HG03175 (cell line): ENCODE measurements at regions not wholly inside any gene's neighbourhood (a gene's known extent, or its start where the extent isn't known, plus 50 kb on each side); places are given as distances from the start of the nearest gene placed in this dataset.
"Not testable (repeated sequence)": the region's sequence is repeated elsewhere in the genome, so short reads cannot be mapped to it uniquely, and the experiment has no call there.

ENCODE experiments used
- ATAC-seq: cut with Tn5 transposase; IDR thresholded peaks from one replicate; pipeline ENCODE4 v1.9.1; 2021; ENCODE audit warnings: mild to moderate bottlenecking, moderate library complexity; ENCODE audit not compliant: unreplicated experiment

DNA sequence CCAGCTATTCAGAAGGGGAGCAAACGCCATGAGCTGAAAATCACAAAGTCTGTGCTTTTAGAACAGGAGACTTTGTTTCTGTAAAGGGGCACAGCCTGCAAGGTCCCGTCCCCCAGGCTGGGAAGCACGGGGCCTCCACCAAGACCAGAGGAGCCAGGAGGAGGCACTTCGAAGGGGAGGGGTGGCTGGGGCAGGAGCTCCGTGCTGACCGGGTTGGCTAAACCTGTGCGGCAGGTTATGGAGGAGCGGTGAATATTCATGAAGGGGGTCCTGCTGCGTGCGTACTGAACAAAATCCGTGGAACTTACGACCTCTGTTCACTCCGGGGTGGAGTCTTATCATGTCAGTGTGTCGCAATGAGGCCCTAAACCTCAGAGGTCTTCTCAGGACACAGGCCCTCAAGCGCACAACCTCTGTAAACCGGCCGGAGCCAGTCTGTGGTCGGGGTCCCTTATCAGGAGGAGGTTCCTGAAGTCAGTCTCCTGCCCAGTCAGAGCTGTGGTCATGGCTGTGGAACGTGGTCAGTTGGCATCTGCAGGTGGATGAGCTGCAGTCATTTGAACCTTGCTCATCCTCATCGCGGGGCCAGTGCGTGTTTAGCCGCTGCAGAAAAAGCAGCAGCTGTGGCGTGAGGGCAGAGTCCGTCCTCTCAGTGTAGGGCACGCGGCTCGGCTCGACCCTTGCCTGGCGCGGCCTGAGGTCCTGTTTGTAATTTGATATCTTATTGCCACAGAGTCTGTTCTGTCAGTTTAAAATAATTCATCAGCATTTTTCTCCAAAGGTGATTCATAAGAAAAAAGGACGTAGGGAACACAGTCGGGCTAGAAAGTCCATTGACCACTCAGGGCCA is 5507.7 kb upstream of the TPTE start:
- ATAC-seq, result not testable (repeated sequence)

DNA sequence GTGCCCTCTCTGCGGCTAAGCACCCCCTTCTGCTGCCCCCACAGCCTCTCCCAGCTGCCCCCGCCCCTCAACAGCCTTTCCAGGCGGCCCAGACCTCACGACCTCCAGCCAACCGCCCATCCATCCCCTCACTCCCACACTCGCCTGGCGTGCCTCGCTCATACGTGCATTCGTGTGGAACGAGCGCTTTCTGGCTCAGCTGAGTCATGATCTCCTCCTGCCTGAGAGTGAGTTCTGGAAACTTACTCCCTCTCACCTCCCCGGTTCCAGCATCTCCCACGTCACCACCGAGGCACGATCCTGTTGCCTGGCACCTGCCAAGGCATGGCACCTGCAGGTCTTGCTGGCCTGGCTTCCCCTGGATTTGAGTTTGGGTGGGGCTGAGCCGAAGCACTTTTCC is 5506.2 kb upstream of the TPTE start:
- not testable (repeated sequence) for ATAC-seq

DNA sequence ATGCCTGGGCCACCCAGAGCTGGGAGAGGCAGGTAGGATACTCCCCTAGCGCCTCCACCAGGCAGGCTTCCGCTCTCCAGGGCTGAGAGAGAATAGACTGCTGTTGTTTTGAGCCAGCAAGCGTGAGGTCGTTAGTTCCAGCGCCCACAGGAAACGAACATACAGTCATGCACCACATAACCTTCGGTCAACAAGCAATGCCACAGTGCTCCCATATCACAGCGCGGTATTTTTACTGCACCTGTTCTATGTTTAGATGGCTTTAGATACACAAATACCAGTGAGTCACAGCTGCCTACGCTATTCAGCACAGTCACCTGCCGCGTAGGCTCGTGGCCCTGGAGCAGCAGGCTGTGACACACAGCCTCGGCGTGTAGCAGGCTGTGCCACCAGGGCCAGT is 5502.3 kb upstream of the TPTE start:
- peak; percentile 60 for ATAC-seq

DNA sequence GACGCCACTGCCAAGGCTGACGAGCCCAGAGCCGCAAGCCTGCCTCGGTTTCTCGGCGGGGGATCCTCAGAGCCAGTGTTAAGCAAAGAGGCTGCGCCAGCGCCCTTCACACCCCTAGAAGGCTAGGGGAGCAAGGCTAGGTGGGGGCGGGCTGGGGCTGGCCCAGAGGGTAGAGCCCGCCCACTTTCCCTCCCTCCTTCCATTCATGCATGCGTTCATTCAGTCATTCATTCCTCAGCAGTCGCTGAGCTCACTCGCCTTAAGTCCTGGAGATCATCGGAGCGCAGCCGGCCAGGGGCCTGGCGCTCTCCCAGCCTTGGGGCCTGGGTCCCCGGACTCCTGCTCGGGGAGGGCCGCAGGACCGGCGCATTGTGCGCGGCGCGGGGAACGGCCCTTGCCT is 5499.6 kb upstream of the TPTE start:
- not testable (repeated sequence) for ATAC-seq

DNA sequence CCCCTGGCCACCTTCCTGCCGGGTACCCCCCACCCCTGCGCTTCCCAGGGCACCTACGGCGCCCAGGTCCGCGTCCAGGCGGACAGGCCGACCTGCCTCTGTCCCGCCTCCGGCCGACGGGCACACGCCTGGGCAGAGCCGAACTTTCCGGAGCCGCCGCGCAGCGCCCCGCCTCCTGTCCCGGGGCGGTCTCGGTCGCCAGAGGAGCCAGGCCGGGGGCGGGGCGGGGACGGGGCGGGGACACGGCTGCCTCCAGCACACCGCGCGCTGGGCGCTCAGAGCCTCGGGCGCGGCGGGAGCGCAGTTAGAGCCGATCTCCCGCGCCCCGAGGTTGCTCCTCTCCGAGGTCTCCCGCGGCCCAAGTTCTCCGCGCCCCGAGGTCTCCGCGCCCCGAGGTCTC is 5499.1 kb upstream of the TPTE start:
- peak; percentile 36 for ATAC-seq

DNA sequence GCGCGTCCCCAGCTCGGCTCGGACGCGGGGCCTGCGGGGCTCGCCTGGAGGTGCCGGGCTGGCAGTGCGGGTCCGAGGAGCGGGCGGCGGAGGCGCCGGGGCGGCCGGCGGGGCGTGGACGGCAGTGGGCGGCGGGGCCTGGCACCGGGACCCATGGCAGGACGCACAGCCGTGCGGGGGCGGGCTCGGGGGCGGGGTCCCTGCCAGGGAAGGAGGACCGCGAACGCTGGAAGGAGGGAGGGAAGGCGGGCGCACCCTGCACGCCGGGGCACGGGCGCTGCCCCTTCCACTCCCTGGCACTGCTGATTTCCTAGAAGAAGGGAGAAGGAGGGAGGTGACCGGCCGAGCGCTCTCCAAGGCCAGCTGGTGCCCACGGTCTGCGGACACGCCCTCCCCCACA is 5498.6 kb upstream of the TPTE start:
- ATAC-seq, result not testable (repeated sequence)

DNA sequence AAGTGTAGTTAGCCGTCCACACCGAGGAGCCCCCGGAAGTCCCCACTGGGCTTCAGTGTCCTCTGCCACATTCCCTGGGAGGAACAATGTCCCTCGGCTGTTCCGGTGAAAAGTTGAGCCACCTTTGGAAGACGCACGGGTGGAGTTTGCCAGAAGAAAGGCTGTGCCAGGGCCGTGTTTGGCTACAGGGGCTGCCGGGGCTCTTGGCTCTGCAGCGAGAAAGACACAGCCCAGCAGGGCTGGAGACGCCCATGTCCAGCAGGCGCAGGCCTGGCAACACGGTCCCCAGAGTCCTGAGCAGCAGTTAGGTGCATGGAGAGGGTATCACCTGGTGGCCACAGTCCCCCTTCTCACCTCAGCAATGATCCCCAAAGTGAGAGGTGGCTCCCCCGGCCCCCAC is 5486.2 kb upstream of the TPTE start:
- ATAC-seq, result not testable (repeated sequence)

DNA sequence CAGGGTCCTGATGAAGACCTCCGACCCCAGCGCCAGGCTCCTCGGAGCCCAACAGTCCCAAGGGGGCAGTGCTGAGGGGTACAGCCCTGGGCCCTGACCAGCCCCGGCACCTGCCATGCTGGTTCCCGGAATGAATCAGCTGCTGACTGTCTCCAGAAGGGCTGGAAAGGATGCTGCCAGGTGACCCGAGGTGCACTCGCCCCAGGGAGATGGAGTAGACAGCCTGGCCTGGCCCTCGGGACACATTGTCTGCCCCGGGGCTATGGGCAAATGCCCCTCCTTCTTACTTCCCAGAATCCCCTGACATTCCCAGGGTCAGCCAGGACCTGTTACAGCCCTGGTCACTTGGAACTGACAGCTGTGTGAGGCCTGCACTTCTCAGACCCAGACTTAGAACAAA is 5485.8 kb upstream of the TPTE start:
- ATAC-seq, result not testable (repeated sequence)

DNA sequence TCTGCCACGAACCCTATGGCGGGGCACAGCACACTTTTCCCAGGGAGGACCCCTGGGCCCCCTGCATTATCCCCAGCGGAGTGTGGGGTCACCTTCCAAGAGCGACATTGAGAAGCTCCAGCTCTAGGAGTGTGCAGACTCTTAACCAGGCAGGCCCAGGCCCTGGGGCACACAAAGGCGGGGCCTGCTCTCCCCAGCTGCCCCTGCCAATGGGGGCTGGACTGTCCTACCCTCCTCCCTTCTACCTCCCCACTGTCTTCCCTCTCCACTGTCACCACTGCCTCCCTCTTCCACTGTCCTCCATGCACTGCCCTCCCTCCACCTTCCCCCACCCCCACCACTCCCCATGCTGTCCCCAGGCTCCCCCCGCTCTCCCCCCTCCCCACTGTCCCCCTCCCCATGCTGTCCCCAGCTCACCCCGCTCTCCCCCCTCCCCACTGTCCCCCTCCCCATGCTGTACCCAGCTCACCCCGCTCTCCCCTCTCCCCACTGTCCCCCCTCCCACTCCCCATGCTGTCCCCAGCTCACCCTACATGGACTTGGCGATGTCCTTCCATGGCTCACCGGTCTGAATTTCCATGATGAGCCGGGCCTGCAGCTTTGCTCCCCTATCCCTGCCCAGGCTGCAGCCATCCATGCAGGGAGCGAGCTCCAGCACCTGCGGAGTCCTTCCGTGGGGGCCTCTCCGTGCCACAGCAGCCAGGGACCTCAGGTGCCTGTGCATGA is 5483.6 kb upstream of the TPTE start:
- ATAC-seq, result not testable (repeated sequence)

DNA sequence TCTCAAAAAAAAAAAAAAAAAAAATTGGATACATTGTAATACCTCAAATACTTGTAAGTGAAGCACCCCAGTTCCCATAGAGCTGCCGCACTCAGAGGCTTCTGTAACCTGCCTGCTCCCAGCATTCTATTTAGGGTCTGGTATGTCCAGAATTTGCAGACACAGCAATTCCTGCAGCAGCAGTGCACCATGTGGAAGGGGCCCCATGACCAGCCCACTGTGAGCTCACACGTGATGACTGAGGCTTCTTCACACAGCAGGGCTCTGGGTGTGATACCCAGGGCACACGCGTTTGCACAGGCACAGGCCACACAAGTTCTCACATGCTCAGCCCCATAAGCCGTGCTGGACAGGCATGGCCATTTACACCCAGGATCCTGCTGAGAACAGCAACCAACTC is 5481.5 kb upstream of the TPTE start:
- not testable (repeated sequence) for ATAC-seq

DNA sequence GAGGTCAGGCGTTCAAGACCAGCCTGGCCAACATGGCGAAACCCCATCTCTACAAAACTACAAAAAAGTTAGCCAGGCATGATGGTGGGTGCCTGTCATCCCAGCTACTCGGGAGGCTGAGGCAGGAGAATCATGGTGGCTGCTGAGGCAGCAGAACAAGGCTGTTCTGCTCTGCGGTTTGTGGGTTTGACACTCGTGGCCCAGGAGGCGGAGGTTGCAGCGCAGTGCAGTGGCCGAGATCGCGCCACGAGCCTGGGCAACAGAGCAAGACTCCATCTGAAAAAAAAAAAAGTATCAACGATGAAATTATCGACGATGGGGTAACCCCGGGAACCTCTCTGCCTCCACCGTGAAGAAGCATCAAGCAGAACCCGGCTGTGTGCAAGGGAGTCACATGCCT is 5478.8 kb upstream of the TPTE start:
- not testable (repeated sequence) for ATAC-seq

DNA sequence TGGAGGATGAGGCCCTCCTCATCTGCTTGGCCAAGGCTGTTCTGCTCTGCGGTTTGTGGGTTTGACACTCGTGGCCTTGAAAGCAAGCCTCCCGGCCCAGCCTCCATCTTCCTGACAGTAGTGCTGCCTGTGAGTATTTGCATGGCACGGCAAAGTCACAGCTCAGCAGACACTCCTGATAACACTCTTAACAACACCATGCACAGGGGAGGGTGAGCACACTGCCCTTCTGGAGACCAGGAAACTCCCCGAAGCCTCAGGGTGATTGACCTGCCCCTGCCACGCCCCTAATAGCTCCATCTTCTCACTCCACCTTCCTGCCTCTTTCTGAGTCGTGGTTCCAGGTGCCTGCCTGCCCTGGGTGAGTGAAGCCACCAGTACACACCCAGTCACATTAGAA is 5476.6 kb upstream of the TPTE start:
- not testable (repeated sequence) for ATAC-seq

DNA sequence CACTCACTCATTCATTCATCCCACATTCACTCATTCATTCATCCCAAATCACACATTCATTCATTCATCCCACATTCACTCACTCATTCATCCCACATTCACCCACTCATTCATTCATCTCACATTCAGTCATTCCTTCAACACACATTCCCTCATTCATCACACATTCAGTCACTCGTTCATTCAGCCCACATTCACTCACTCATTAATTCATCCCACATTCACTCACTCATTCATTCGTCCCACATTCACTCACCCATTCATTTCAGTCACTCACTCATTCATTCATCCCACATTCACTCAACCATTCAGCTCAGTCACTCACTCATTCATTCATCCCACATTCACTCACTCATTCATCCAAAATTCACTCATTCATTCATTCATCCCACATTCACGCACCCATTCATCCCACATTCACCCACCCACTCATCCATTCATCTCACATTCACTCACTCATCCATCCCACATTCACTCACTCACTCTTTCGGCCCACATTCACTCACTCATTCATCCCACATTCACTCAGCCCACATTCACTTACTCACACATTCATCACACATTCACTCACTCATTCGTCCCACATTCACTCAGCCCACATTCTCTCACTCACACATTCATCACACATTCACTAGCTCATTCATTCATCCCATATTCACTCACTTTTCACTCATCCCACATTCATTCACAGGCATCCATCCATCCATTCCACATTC is 5469.9 kb upstream of the TPTE start:
- ATAC-seq, result not testable (repeated sequence)

DNA sequence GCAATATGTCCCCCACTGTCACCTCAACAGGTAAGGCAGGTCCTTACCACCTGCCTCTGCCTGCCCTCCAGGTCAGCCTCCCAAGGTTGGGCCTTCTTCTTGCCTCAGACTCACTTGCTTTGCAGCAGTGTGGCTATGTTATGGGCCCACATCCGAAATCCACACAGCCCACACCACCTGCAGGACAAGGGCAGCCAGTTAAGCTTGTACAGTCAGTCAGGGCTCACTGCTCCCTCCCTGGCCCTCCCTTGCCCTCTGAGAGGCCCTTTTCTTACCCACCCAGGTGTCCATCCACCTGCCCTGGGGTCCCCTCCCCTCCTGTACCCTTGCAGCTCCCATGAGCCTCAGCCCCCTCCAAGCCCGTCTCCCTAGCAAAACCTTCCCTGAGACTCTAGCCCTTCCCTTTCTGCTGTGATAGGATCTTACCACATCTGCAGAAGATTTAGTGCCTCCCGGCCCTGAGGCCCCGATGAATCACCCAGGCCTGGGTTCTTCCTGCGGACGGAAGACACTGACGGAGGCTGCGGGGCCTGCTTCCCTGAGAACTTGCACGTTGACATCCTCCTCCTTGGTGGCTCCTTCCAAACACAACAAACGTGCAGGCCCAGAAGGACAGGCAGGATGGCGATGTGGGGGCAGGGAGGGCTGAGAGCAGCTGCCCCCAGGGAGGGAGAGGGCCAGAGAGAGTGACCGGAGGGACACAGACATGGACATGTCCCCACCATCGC is 5466.2 kb upstream of the TPTE start:
- ATAC-seq, result not testable (repeated sequence)

DNA sequence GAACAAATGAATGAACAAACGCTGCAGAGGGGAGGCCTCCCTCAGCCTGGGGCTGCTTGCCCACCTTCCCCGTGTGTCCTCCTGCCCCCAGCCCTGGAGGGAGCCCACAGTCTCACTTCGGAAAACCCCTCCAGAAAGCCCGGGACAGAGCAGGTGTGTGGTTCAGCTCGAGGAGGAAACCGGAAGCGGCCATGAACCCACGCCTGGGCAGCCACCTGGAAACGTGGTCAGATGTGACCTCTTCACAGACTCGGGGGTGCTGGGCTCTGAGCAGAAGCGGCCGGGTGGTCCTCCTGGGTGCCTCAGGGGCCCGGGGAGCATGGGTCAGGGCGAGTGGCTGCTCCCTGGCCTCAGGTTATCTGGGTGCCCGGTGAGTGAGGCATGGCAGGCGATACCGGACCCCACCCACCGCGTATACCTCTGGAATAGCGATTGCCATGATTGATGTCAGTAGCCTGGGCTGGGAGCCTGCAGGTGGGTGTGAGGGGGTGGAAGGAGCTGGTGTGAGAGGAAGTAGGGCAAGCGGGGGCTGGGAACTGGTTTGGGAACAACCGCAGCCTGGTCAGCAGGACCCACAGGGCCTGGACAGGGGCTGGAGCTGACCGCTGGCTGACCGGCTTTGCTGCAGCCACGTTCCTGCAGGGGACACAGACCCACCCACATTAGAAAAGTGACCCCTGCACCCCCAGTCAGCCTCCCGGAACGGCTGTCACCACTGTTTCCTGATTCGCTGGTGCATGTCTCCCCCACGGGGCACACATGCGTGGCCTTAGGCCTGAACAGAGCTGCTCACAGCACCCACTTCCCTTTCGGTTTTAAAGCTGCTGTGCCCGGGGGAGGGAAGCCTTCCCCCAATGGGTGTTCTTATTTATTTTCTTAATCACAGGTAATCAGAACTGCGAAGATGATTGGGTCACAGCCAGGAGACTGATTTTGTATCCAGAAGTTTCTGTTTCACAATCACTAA is 5465.1 kb upstream of the TPTE start:
- ATAC-seq, result peak; percentile 63

DNA sequence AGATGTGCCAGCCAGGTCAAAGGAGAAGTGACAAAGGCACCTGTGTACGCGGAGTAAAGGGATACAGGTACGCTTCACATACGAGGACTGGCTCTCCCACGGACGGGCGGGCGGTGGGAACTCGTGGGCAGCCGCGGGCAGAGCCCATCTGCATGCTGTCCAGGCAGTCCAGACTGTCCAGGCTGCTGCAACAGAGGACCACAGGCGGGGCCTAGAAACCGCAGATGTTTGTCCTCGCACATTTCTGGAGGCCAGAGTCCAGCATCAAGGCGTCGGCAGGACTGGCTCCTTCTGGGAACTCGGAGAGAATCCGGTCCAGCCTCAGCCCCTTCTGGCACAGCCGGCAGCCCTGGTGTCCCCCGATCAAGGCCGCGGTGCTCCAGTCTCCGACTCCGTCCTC is 5464.3 kb upstream of the TPTE start:
- ATAC-seq, result not testable (repeated sequence)

DNA sequence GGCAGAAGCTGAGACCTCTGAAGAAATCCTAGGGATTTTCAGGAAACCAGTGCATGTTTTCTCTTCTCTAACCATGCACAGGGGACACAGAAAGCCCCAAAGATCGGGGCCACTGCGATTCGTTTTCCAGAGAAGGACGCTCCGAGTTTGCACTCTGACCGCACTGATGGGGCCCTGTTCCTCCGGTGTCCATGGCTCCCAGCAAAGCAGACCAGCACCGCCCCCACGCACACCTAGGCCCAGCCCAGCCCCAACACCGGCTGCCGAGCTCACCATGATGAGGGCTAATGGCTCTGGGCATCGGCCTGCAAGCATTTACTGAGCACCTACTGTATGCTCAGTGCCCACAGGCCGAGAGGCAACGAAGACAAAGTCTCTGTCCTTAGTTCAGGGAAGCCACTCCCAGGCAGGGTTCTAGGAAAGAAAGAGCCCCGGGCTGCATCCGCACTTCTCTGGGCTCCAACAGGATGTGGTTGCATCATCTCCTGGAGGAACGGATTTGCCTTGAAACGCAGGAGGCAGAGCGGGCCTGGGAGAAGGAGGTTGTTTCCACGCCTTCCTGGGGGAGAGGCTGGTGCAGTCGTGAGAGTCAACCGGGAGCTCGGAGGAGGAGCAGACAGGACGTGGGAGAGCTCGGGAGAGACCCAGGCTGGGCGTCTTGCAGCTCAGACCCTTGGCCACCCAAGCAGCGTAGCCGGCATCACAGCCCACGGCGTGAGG is 5460.9 kb upstream of the TPTE start:
- ATAC-seq, result not testable (repeated sequence)

DNA sequence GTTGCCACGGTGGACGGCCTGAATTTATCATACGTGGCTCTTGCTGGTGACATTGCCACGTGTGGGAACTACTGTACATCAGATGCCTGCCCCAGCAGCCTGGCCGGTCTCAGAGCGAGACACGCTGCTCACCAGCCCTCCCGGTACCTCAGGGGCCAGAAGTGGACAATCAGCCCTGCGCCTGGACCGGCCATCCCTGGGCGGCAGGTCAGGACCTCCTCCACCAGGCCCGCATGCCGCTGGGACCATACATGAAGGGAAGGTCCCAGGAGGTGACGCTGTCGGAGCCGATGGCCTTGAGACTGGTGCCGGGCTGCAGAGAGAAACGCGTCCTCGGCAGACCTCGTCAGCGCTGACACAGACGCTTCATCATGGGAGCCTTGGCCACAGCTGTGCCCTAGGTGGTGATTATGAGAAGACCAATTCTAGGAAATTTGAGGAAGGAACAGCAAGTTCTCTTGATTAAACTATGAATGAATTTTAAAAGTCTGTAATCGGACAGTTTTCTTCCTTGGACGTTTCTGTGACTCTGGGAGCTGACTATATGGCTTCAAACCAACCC is 5456.7 kb upstream of the TPTE start:
- not testable (repeated sequence) for ATAC-seq
